CD4-positive, alpha-beta T cell treated with Interleukin-1 beta for 1 hour (primary cell): ENCODE measurements at regions not wholly inside any gene's neighbourhood (a gene's known extent, or its start where the extent isn't known, plus 50 kb on each side); places are given as distances from the start of the nearest gene placed in this dataset.
A peak's percentile ranks its signal among the peaks of the same experiment; 100 is the strongest.
"Not testable (repeated sequence)": the region's sequence is repeated elsewhere in the genome, so short reads cannot be mapped to it uniquely, and the experiment has no call there.

Experiments used
- DNase-seq, 2 donors: peaks; one replicate each; pipeline ENCODE4 v3.0.0-alpha.2; 2020 to 2022

- DNase-seq = no peak
Measured at GRCh38 chr2:14831458-14831857, 198.9 kb downstream of the LRATD1 start.

DNA sequence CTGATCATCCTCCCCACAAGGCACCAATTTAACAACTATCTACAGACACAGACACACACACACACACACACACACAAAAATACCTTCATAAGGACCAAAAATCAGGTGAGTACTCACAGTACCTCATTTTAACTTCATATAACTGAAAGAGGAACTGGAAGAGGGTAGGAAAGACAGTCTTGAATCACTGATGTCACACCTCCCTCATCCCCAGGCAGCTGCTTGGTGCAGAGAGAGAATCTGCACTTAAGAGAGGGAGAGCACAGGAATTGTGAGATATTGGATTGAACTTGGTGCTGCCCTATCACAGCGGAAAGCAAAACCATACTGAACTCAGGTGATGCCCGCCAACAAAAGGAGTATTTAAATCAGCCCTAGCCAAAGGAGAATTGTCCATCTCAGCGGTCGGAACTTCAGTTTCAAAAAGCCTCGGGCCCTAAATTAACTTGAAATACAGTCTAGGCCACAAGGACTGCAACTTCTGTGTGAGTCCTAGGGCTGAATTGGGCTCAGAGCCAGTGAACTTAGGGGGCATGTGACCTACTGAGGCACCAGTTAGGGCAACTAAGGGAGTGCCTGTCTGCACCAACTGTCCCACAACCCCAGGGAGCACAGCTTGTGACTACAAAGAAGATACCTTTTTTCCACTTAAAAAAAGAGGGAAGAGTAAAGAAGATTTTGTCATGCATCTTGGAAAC lies 211.1 kb downstream of the LRATD1 start:
- DNase-seq = no peak

DNA sequence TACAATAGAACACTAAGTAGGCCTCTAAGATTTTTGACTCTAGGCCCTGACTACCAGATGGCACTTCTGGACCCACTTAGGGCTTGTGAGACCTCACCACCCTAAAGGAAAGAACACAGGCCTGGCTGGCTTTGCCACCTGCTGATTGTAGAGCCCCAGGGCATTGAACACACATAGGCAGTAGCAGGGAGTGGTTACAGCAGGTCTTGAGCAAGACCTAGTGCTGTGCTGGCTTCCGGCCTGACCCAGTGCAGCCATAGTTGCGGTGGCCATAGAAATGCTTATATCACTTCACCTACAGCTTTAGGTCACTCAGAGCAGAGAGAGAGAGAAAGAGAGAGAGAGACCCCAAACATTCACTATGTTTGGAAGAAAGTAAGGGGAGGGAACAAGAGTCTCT lies 223.2 kb downstream of the LRATD1 start:
- no peak for DNase-seq

DNA sequence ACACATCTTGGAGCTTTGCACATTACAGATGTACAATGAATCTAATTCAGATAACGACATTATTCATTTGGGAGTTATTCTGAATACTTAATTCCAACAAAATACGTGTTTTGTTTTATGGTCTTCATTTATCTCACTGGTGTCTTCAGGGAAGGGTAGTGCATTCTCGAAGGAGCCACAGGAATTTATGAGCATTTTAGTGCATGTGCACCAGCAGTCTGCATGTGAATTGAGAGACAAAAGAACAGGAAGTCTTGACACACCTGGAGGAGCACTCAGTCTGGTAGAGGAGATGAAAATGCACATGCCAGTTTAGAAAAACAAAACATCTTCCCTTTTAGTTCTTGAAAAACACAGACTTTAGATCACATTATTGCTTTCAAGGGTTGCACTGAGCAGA lies 228.7 kb downstream of the LRATD1 start:
- no peak for DNase-seq

DNA sequence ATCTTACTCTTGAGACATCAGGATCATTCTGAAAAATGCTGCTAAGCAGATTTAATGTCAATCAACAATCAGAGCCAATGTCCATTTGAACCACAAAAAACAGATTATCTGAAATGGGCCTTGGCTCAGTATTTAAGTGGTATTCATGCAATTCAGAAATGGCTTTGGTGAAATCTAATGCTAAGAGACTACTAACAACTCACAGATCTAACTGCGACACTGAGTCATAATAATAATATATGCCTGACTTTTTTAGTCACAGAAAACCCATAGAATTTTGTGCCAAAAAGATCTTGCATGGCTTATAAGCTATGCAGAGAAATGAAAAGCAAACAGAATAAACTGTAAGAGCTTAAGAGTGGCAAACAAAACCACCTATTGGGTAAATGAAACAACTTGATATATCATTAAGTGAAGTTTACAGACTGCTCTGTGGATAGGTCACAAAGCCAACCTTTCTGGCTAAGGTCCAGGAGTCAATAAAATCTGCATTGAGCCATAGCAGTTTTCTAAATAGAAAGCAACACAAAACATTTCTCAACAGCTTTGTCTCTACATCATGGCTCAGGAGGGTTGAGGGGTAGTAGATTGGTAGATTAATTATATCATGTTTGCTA lies 234.3 kb downstream of the LRATD1 start:
- DNase-seq = no peak

- DNase-seq = no peak
Measured at GRCh38 chr2:14867853-14868252, 235.3 kb downstream of the LRATD1 start.

GRCh38 chr2:14872779-14873325 lies 240.3 kb downstream of the LRATD1 start:
- no peak for DNase-seq

DNA sequence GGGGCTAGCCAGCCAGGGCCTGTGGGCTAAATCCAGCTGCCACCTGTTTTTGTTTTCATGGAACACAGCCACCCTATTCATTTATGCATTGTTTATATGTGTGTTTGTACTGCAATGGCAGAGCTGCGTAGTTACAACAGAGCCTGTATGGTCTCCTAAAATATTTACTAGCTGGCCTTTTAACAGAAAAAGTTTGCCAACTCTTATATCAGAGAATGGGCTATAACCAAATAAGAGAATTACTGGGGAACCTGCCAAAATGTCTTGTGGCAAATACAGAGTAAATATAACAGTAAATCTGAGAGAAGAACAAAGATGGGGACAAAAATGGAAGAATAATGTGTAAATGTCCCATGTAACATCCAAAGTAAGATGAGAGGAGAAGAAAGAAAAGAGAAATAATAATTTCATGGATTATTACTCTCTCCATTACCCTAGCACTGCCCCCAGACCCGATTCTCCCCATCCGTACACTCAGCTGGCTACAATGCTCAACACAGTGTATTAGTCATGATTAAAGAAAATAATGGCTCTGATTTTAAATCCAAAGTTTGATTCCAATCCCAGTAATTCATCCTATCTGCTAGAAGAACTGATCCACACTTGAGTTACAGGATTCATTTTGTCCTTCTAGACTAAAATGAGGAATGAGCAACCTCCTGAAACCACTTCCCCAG lies 249.3 kb downstream of the LRATD1 start:
- no peak for DNase-seq

- DNase-seq = no peak
Measured at GRCh38 chr2:14884651-14885050, 252.1 kb downstream of the LRATD1 start.

DNA sequence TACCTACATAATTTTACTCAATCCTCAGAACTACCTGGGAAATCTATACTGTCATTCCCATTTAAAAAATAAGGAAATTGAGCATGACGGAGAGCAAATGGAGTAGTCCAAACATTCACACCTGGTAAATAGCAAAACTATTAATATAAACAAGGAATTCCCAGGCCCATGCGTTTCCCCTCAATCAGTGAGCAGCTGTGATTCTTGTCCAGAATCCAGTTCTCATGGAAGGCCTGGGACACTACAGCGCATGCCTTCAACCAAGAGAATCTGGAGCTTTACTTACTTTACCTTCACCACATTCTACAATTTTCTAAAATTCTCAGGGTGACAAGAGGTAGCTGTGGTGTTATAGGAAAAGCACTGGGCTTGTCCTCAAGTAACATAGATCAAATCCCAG lies 259.0 kb downstream of the LRATD1 start:
- DNase-seq = no peak

DNA sequence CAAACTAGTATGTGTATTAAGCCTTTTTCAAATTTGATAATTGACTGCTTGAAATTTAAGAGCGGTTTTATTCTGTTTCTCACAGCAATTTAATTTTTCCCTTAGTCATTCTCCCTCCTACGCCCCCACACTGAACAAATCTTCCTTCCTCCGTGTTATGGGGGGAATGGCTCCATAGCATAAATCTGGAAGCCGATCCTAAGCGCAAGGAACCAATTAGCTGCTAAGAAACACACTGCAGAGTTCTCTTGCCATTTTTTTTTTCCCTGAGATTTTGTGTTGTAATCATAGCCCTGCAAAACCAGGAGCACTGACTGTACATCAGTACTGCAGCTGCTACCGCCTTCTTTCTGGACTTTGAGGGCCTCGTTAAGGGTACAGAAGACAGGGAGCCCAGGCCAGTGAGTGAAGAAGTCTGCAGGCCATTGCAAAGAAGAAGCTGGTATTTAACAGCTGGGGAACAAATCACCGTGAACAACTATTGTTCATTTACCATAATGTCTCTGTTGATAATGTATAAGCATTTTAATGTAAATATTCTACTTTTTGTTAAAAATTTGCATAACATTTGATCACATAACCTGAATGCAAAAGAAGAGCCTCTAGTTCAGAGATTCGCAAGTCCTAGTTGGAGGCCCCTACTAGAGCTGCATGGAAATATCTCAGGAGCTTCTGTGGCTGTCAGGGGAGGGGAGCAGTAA lies 264.0 kb downstream of the LRATD1 start:
- DNase-seq = no peak

DNA sequence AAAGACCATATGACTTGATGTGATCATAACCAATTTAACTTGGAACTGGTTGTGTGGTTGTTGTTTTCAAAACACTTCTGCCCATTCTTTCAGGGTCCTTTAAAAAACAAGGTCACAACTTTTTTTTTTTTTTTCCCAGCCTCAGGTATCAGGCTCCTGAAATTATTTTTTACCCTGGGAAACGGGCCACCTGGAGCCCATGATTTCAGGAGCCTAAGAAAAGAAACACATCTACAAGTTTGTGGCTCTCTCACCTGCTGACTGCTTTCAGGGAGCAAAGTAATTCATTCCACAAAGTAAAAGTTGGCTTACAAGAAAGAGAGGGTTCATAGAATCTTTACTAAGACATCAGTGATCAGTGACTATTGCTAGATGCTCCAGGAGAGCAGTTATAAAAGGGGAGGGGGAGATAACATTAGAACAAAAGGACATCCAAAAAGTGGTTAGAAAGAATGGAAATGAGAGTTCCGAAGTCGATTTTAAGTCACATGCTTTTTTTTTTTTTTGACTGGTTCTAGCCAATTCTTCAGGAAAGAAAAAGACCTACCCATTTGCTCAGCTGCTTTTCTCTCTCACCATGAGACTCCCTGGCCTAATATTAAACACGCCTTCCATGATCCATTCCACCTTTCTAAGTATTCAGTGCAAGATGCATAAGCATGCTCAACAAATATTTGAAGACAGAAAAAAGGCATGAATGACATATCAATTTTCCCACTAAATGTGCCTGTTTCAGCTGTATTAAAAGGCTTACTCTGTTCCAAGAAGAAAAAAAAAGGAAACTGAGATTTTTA lies 267.3 kb downstream of the LRATD1 start:
- no peak for DNase-seq

DNA sequence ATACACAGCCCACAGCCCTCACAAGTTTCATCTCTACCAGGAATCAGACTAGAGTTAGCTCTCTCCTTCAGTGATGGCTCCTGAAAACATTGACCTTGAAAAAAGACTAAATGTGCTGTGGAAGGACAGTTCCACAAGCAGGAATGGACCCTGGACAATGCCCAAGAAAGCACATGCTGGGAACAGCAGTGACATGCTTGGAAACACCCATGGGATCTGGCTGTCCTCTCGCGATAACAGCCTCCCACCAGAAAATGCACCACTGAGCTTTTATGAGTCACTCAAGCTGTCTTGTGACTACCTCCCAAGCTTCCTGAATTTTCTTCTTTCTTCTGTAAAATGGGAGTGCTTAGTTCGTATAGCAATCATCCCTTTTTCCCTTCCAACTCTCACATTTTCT lies 269.2 kb downstream of the LRATD1 start:
- DNase-seq = no peak

DNA sequence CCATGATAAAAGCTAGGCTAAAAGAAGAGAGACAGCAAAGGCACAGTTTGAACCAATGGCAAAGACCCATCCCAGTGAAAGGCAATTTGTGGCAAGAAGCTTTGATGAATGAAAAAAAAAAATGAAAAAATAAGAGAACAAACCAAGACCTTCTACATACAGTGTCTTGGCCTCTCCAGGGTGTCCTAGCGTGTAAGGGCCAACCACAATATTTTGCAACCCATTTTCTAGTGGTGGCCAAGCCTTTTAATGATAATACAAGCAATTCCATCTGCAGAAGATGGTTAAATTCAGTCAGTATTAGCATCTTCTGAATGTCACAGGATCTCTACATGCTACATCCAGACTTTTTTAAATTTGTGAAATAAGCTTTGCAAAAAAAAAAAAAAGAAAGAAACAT lies 270.4 kb downstream of the LRATD1 start:
- no peak for DNase-seq

DNA sequence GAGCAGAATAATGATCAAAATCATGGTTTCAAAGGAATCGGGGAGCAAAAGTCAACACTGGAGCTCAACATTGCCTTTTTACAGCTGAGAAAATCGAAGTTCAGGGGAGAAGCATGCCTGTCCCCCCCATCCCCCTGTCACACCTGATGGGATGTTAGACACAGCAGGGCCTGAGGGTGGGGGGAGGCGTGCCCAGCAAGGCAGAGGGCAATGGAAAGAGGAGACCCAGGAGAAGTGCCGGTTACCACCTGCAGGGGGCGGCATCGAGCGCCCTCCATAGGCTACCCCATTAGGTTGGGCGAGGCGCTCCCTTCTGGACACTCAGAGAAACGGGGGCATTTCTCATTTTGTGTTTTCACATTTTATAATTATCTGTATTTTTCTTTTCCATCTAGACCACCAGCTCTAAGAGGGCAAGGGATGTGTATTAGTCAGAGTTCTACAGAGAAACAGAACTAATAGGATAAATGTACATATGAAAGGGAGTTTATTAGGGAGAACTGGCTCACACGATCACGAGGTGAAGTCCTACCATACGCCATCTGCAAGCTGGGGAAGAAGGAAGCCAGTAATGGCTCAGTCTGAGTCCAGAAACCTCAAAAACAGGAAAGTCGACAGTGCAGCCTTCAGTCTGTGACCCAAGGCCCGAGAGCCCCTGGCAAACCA lies 271.3 kb downstream of the LRATD1 start:
- peak; percentile 2 to 29 for DNase-seq

DNA sequence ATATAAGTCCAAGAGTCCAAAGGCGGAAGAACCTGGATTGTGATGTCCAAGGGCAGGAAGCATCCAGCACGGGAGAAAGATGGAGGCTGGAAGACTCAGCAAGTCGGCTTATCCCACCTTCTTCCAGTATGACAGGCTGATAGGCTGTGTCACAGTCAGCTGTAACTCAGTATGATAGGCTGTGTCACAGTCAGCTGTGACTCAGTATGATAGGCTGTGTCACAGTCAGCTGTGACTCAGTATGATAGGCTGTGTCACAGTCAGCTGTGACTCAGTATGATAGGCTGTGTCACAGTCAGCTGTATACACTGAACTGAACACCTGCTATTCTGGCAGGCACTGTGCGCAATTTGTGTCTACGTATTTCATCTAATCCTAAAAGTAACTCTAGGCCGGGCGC lies 271.9 kb downstream of the LRATD1 start:
- not testable (repeated sequence) for DNase-seq

- no peak for DNase-seq
Measured at GRCh38 chr2:14905571-14905970, 273.1 kb downstream of the LRATD1 start.

DNA sequence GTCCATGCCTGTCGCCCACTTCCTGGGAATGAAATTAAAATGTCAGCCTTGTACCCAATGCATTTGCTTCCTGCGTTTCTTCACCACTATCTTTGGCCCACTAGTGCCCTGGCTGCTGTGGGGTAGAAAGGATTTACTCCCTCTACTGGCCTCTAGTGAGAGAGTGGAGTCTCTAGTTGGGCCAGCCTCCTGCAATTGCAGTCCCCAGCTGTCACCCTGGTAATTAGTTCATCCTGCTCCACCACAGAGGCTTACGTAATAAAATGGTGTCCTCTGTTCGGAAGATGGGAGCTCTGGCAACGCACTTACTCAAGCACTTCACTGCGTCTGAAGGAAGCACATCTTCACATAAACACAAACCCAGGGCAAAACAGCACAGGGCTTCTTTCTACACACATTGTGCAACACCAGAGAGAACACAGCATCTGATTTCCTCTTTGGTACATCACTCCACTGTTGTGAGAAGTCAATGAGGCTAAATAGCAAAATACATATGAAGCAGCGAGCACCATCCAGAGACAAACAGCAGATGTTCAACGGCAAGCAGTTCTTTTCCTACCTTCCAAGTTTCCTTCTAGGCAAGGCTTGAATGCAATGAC lies 274.6 kb downstream of the LRATD1 start:
- no peak for DNase-seq

DNA sequence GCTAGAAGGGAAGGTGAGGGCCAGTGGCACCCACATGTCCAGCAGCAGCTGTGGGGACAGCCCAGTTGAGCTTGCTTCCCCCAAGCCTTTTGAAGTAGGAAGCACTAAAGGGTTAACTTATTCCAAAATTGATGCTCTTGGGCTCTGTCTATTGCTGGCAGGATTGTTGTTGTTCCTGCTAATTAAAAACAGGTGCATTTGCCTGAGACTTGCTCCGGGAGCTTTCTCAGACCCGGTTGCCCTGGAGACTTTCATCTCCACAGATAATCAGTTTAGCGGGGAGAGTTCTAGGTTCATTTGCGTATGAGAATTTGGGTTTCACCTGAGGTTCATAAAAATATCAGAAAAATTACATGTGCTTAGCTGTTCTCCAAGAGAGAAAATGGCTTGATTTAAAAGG lies 277.3 kb downstream of the LRATD1 start:
- no peak for DNase-seq

- no peak for DNase-seq
Measured at GRCh38 chr2:14910654-14911053, 278.1 kb downstream of the LRATD1 start.

GRCh38 chr2:14915983-14916382 lies 283.5 kb downstream of the LRATD1 start:
- DNase-seq = no peak
